ENCODE measurements at regions not wholly inside any gene's neighbourhood (a gene's known extent, or its start where the extent isn't known, plus 50 kb on each side); places are given as distances from the start of the nearest gene placed in this dataset.

- Histone ChIP-seq H3K4me1 (ENCODE audit: control insufficient read depth, insufficient read depth, low read length, unreplicated experiment) (no peaks in the 10 kb centered on the region), H3K36me3 (ENCODE audit: insufficient read depth, low read length) (no peaks in the 10 kb centered on the region), H3K27me3 (ENCODE audit: insufficient read depth, low read length) (no peaks in the 10 kb centered on the region), H3K27ac (ENCODE audit: low read depth, low read length) (no peak overlapping the region), H3K79me2 (ENCODE audit: control insufficient read depth, insufficient read depth, low read length, unreplicated experiment) (no peaks in the 10 kb centered on the region), H2AFZ (ENCODE audit: low read length, unreplicated experiment) (no peak overlapping the region), H3K4me3 (ENCODE audit: low read depth, low read length) (no peak overlapping the region)
Observed at GRCh38 chr14:44211718-44212117, 295.4 kb downstream of the FSCB start.

GRCh38 chr14:44204061-44204835, 302.8 kb downstream of the FSCB start:
- Histone ChIP-seq H3K27ac (ENCODE audit: low read depth, low read length) (peak overlapping the region; percentile 70), H3K4me3 (ENCODE audit: low read depth, low read length) (peak overlapping the region; percentile 29; the same call in 1 of the 2 replicates), H3K27me3 (ENCODE audit: insufficient read depth, low read length) (no peaks in the 10 kb centered on the region), H2AFZ (ENCODE audit: low read length, unreplicated experiment) (no peak overlapping the region), H3K4me1 (ENCODE audit: control insufficient read depth, insufficient read depth, low read length, unreplicated experiment) (peaks cover 2% of the 10 kb centered on the region), H3K36me3 (ENCODE audit: insufficient read depth, low read length) (no peaks in the 10 kb centered on the region), H3K79me2 (ENCODE audit: control insufficient read depth, insufficient read depth, low read length, unreplicated experiment) (no peaks in the 10 kb centered on the region)

- H3K27me3 ChIP-seq (ENCODE audit: insufficient read depth, low read length) = no peaks in the 10 kb centered on the region
- H3K79me2 ChIP-seq (ENCODE audit: control insufficient read depth, insufficient read depth, low read length, unreplicated experiment) = no peaks in the 10 kb centered on the region
- H3K27ac ChIP-seq (ENCODE audit: low read depth, low read length) = no peak overlapping the region
- H2AFZ ChIP-seq (ENCODE audit: low read length, unreplicated experiment) = no peak overlapping the region
- H3K36me3 ChIP-seq (ENCODE audit: insufficient read depth, low read length) = no peaks in the 10 kb centered on the region
- H3K4me3 ChIP-seq (ENCODE audit: low read depth, low read length) = no peak overlapping the region
- H3K4me1 ChIP-seq (ENCODE audit: control insufficient read depth, insufficient read depth, low read length, unreplicated experiment) = no peaks in the 10 kb centered on the region
Observed at GRCh38 chr14:44180975-44181374, 326.1 kb downstream of the FSCB start.

GRCh38 chr14:44170556-44170955, 336.5 kb downstream of the FSCB start:
- H3K27ac ChIP-seq (ENCODE audit: low read depth, low read length) = no peak overlapping the region
- peak overlapping the region; percentile 16; the same call in 1 of the 2 replicates for H3K4me3 ChIP-seq (ENCODE audit: low read depth, low read length)
- no peaks in the 10 kb centered on the region for H3K79me2 ChIP-seq (ENCODE audit: control insufficient read depth, insufficient read depth, low read length, unreplicated experiment)
- H3K27me3 ChIP-seq (ENCODE audit: insufficient read depth, low read length) = no peaks in the 10 kb centered on the region
- peaks cover 4% of the 10 kb centered on the region for H3K4me1 ChIP-seq (ENCODE audit: control insufficient read depth, insufficient read depth, low read length, unreplicated experiment)
- H3K36me3 ChIP-seq (ENCODE audit: insufficient read depth, low read length) = no peaks in the 10 kb centered on the region
- no peak overlapping the region for H2AFZ ChIP-seq (ENCODE audit: low read length, unreplicated experiment)

- peaks cover 4% of the 10 kb centered on the region for H3K4me1 ChIP-seq (ENCODE audit: control insufficient read depth, insufficient read depth, low read length, unreplicated experiment)
- no peaks in the 10 kb centered on the region for H3K36me3 ChIP-seq (ENCODE audit: insufficient read depth, low read length)
- no peak overlapping the region for H3K27ac ChIP-seq (ENCODE audit: low read depth, low read length)
- H3K27me3 ChIP-seq (ENCODE audit: insufficient read depth, low read length) = no peaks in the 10 kb centered on the region
- H3K79me2 ChIP-seq (ENCODE audit: control insufficient read depth, insufficient read depth, low read length, unreplicated experiment) = no peaks in the 10 kb centered on the region
- H3K4me3 ChIP-seq (ENCODE audit: low read depth, low read length) = peak overlapping the region; percentile 16; the same call in 1 of the 2 replicates
- no peak overlapping the region for H2AFZ ChIP-seq (ENCODE audit: low read length, unreplicated experiment)
Observed at GRCh38 chr14:44170101-44170500, 337.0 kb downstream of the FSCB start.

- Histone ChIP-seq H2AFZ (ENCODE audit: low read length, unreplicated experiment) (no peak overlapping the region), H3K4me1 (ENCODE audit: control insufficient read depth, insufficient read depth, low read length, unreplicated experiment) (peaks cover 4% of the 10 kb centered on the region), H3K79me2 (ENCODE audit: control insufficient read depth, insufficient read depth, low read length, unreplicated experiment) (no peaks in the 10 kb centered on the region), H3K4me3 (ENCODE audit: low read depth, low read length) (no peak overlapping the region), H3K27me3 (ENCODE audit: insufficient read depth, low read length) (no peaks in the 10 kb centered on the region), H3K27ac (ENCODE audit: low read depth, low read length) (no peak overlapping the region), H3K36me3 (ENCODE audit: insufficient read depth, low read length) (no peaks in the 10 kb centered on the region)
Observed at GRCh38 chr14:44168566-44168965, 338.5 kb downstream of the FSCB start.

GRCh38 chr14:44166611-44167010, 340.5 kb downstream of the FSCB start:
- H3K4me1 ChIP-seq (ENCODE audit: control insufficient read depth, insufficient read depth, low read length, unreplicated experiment) = peaks cover 4% of the 10 kb centered on the region
- H2AFZ ChIP-seq (ENCODE audit: low read length, unreplicated experiment) = no peak overlapping the region
- H3K27ac ChIP-seq (ENCODE audit: low read depth, low read length) = no peak overlapping the region
- no peaks in the 10 kb centered on the region for H3K36me3 ChIP-seq (ENCODE audit: insufficient read depth, low read length)
- no peaks in the 10 kb centered on the region for H3K79me2 ChIP-seq (ENCODE audit: control insufficient read depth, insufficient read depth, low read length, unreplicated experiment)
- no peak overlapping the region for H3K4me3 ChIP-seq (ENCODE audit: low read depth, low read length)
- no peaks in the 10 kb centered on the region for H3K27me3 ChIP-seq (ENCODE audit: insufficient read depth, low read length)

GRCh38 chr14:44165936-44166335, 341.1 kb downstream of the FSCB start:
- H2AFZ ChIP-seq (ENCODE audit: low read length, unreplicated experiment) = no peak overlapping the region

GRCh38 chr14:44165286-44165685, 341.8 kb downstream of the FSCB start:
- Histone ChIP-seq H2AFZ (ENCODE audit: low read length, unreplicated experiment) (no peak overlapping the region), H3K27me3 (ENCODE audit: insufficient read depth, low read length) (no peaks in the 10 kb centered on the region), H3K79me2 (ENCODE audit: control insufficient read depth, insufficient read depth, low read length, unreplicated experiment) (no peaks in the 10 kb centered on the region), H3K36me3 (ENCODE audit: insufficient read depth, low read length) (no peaks in the 10 kb centered on the region), H3K4me3 (ENCODE audit: low read depth, low read length) (no peak overlapping the region), H3K4me1 (ENCODE audit: control insufficient read depth, insufficient read depth, low read length, unreplicated experiment) (peaks cover 1% of the 10 kb centered on the region), H3K27ac (ENCODE audit: low read depth, low read length) (no peak overlapping the region)

More at GRCh38 chr14:44165936-44166335, 341.1 kb downstream of the FSCB start:
- Histone ChIP-seq H3K27me3 (ENCODE audit: insufficient read depth, low read length) (no peaks in the 10 kb centered on the region), H3K79me2 (ENCODE audit: control insufficient read depth, insufficient read depth, low read length, unreplicated experiment) (no peaks in the 10 kb centered on the region), H3K4me3 (ENCODE audit: low read depth, low read length) (no peak overlapping the region), H3K27ac (ENCODE audit: low read depth, low read length) (no peak overlapping the region), H3K36me3 (ENCODE audit: insufficient read depth, low read length) (no peaks in the 10 kb centered on the region), H3K4me1 (ENCODE audit: control insufficient read depth, insufficient read depth, low read length, unreplicated experiment) (peaks cover 4% of the 10 kb centered on the region)

- no peaks in the 10 kb centered on the region for H3K4me1 ChIP-seq (ENCODE audit: control insufficient read depth, insufficient read depth, low read length, unreplicated experiment)
- no peak overlapping the region; the same call in 1 of the 2 replicates for H3K27ac ChIP-seq (ENCODE audit: low read depth, low read length)
- H3K36me3 ChIP-seq (ENCODE audit: insufficient read depth, low read length) = no peaks in the 10 kb centered on the region
- no peaks in the 10 kb centered on the region for H3K79me2 ChIP-seq (ENCODE audit: control insufficient read depth, insufficient read depth, low read length, unreplicated experiment)
- H3K27me3 ChIP-seq (ENCODE audit: insufficient read depth, low read length) = no peaks in the 10 kb centered on the region
- H3K4me3 ChIP-seq (ENCODE audit: low read depth, low read length) = no peak overlapping the region
- H2AFZ ChIP-seq (ENCODE audit: low read length, unreplicated experiment) = no peak overlapping the region
Observed at GRCh38 chr14:44163946-44164345, 343.1 kb downstream of the FSCB start.

GRCh38 chr14:44162197-44162596, 344.9 kb downstream of the FSCB start:
- no peaks in the 10 kb centered on the region for H3K36me3 ChIP-seq (ENCODE audit: insufficient read depth, low read length)
- no peaks in the 10 kb centered on the region for H3K79me2 ChIP-seq (ENCODE audit: control insufficient read depth, insufficient read depth, low read length, unreplicated experiment)
- H2AFZ ChIP-seq (ENCODE audit: low read length, unreplicated experiment) = no peak overlapping the region
- no peak overlapping the region for H3K4me3 ChIP-seq (ENCODE audit: low read depth, low read length)
- no peaks in the 10 kb centered on the region for H3K4me1 ChIP-seq (ENCODE audit: control insufficient read depth, insufficient read depth, low read length, unreplicated experiment)
- H3K27me3 ChIP-seq (ENCODE audit: insufficient read depth, low read length) = no peaks in the 10 kb centered on the region
- H3K27ac ChIP-seq (ENCODE audit: low read depth, low read length) = no peak overlapping the region

All from ACC112 (cell line).